SKM-1 treated with dmso at 0.1 percent for 144 hours (cell line): ENCODE measurements at regions not wholly inside any gene's neighbourhood (a gene's known extent, or its start where the extent isn't known, plus 50 kb on each side); places are given as distances from the start of the nearest gene placed in this dataset.
A peak's percentile ranks its signal among the peaks of the same experiment; 100 is the strongest.

ENCODE experiments used
- DNase-seq: peaks from one replicate; lab custom pipeline; 2025; ENCODE audit not compliant: unreplicated experiment; lab: John Stamatoyannopoulos, UW

GRCh38 chr3:187927565-187927964, 182.3 kb upstream of the BCL6 start:
- no peak for DNase-seq

DNA sequence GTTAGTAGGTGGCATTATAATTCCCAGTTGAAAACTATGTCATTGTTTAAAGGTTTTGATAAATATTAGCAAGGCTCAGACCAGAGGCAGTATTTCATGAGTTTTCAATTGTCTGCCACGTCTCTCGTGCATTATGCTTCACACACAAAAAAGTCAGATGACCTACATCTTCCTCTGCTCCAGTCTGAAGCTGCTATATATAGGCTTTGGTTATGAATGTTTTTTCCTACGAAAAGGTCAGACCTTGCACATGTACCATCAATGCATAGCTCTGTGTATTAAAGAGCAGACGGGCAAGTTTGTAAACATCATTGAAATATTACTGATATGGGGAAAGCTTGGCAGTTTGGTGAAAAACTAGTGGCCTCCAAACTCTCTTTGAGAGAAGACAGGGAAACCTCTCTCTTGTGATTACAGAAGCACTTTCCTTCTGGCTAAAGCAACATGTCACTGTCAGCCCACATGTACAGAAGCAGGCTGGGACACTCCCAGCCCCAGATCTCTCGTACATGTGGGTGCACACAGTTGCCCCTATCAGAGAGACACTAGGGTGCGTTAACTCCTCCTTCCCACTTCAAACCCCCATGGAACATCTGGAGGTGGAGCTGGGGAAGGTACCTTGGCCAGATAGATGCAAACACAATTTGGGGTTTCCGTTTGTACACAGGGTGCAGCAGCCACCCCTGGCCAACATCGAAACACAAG, 184.0 kb upstream of the BCL6 start:
- DNase-seq: no peak

DNA sequence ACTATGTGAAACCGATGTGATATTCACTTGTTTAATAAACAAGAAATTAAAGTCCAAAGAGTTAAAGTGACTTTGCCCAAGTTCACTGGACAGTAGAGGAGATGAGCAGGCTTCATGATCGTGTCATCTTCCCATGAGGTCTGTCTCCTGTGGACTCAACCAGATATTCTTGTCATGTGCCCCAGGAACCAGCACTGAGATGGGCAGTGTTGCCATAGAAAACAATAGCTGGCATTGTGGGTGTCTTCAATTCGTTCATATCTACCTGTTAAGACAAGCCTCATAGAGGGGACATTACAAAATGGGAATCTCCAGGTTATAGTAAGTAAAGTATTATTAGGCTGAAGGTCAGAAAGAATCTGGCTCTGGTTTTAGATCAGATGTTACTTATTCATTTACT, 184.8 kb upstream of the BCL6 start:
- no peak for DNase-seq

GRCh38 chr3:187931101-187931500, 185.8 kb upstream of the BCL6 start:
- no peak for DNase-seq

GRCh38 chr3:187931770-187932278, 186.6 kb upstream of the BCL6 start:
- DNase-seq: no peak

DNA sequence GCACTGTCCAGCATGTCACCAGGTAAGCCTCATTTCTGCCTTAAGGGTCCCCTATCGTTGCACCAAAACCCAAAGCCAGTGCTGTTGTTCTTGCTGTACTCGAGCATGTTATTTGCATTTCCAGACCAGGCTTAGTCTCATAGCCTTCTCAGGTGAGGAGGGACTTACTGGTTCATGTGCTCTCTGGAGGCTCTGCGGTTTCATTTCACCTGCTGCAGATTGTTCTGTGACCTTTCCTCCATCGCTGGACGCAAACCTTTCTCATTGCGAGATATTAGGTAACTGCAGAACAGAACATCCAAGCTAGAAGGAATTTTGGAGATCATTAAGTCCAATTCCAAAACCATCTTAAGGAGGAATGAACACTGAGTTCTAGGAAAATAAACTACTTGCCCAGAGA, 187.3 kb upstream of the BCL6 start:
- no peak for DNase-seq

GRCh38 chr3:187935623-187936156, 190.4 kb upstream of the BCL6 start:
- DNase-seq: peak; percentile 10

DNA sequence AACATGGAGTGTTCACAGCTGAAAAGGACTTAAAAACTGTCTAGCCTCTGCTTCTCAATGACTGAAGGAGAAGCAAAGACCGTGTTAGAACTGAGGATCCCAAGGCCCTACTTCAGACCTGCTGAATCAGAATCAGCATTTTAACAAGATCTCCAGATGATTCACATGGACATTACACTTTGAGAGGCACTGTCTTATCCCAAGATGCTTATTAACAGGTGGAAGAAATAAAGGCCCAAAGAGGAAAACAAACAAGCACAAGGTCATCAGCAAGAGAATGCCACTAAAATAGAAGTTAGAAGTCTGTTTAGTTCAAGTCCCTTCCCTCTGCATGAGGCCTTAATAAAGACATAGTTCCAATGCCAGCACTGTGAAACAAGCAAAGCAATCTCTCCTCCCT, 191.4 kb upstream of the BCL6 start:
- DNase-seq: no peak

GRCh38 chr3:187939891-187940290, 194.6 kb upstream of the BCL6 start:
- no peak for DNase-seq

GRCh38 chr3:187941135-187941847, 196.0 kb upstream of the BCL6 start:
- no peak for DNase-seq

GRCh38 chr3:187941848-187942194, 196.6 kb upstream of the BCL6 start:
- DNase-seq: no peak

- no peak for DNase-seq
Measured at GRCh38 chr3:187942658-187943241, 197.5 kb upstream of the BCL6 start.

- DNase-seq: no peak
Measured at GRCh38 chr3:187943677-187944389, 198.6 kb upstream of the BCL6 start.

- no peak for DNase-seq
Measured at GRCh38 chr3:187944390-187945179, 199.3 kb upstream of the BCL6 start.

DNA sequence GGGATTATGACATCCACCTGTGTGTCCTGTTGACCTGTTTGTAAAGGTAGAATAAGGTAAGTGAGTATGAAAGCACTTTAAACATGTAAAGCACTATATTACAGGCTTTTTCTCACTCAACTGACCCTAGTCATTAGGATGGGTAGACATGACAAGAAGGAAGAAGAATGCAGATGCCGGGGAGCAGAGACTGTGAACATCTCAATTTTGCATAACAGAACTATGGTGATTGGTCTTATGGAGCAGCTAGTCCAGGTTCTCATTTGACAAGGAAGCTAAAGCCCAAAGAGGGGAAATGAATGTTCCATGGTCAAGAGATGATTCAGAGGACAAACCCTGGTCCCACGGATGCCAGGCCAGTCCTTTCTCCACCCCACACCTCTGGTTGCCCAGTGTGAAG, 200.1 kb upstream of the BCL6 start:
- no peak for DNase-seq

DNA sequence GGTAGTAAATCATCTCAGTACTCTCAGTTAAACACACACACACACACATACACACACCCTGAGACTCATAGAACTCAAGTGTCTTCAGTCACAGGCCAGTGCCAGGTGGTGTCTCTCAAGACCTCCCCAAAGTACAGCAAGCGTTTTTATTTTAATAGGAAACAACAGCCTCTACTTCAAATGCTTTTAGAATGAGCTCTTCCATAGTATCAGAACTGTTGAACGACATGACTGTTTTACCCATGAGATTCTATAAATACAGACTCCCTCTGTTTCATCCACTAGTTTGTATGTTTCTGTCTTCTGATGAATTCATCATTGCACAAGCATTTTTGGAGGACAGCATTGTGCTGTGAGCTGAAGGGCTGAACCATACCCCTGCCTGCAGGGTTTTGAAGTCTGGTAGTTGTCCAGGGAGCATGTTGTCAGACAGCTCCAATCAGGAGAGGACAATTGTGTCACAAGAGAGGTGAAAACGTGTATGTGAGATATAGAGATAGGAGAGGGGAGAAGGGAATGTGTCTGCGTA, 201.0 kb upstream of the BCL6 start:
- DNase-seq: no peak

GRCh38 chr3:187946981-187947380, 201.7 kb upstream of the BCL6 start:
- DNase-seq: no peak

- no peak for DNase-seq
Measured at GRCh38 chr3:187947927-187948682, 202.8 kb upstream of the BCL6 start.

- no peak for DNase-seq
Measured at GRCh38 chr3:187949093-187949820, 204.0 kb upstream of the BCL6 start.
